Activated T-cell treated with anti-CD3 and anti-CD28 coated beads for 4 hours (primary cell): ENCODE measurements at regions not wholly inside any gene's neighbourhood (a gene's known extent, or its start where the extent isn't known, plus 50 kb on each side); places are given as distances from the start of the nearest gene placed in this dataset.
"Not testable (repeated sequence)": the region's sequence is repeated elsewhere in the genome, so short reads cannot be mapped to it uniquely, and the experiment has no call there.

Source experiments
- DNase-seq: peaks from one replicate; pipeline ENCODE4 v3.0.0-alpha.2; 2020

- DNase-seq, result not testable (repeated sequence)
Measured at GRCh38 chr14:105663818-105664596, 137.6 kb downstream of the TMEM121 start.

GRCh38 chr14:105664691-105665090 is 138.3 kb downstream of the TMEM121 start:
- DNase-seq, result no peak

DNA sequence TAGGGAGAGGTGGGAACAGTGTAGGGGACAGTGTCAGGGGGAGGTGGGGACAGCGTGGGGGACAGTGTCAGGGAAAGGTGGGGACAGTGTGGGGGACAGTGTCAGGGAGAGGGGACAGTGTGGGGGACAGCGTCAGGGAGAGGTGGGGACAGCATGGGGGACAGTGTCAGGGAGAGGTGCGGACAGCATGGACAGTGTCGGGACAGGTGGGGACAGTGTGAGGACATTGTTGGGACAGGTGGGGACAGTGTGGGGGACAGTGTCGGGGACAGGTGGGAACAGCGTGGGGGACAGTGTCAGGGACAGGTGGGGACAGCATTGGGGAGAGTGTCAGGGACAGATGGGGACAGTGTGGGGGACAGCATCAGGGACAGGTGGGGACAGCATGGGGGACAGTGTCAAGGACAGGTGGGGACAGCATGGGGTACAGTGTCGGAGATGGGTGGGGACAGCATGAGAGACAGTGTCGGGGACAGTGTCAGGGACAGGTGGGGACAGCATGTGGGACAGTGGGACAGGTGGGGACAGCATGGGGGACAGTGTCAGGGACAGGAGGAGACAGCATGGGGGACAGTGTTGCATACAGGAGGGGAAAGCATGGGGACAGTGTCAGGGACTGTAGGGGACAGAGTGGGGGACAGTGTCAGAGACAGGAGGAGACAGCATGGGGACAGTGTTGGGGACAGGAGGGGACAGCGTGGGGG is 139.0 kb downstream of the TMEM121 start:
- DNase-seq, result no peak

DNA sequence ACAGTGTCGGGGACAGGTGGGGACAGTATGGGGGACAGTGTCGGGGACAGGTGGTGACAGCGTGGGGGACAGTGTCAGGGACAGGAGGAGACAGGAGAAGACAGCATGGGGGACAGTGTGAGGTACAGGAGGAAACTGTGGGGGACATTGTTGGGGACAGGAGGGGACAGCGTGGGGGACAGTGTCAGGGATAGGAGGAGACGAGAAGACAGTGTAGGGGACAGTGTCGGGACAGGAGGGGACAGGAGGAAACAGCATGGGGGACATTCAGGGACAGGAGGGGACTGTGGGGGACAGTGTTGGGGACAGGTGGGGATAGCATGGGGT is 139.5 kb downstream of the TMEM121 start:
- DNase-seq, result no peak

DNA sequence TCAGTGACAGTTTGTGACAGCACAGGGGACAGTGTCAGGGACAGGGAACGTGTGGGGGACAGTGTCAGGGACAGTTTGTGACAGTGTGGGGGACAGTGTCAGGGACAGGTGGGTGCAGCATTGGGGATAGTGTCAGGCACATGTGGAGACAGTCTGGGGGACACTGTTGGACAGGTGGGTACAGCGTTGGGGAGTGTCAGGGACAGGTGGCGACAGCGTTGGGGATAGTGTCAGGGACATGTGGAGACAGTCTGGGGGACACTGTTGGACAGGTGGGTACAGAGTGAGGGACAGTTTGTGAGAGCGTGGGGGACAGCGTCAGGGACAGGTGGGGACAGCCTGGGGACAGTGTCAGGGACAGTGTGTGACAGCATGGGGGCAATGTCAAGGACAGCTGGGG is 140.0 kb downstream of the TMEM121 start:
- no peak for DNase-seq

- DNase-seq, result not testable (repeated sequence)
Measured at GRCh38 chr14:105666991-105667662, 140.7 kb downstream of the TMEM121 start.

DNA sequence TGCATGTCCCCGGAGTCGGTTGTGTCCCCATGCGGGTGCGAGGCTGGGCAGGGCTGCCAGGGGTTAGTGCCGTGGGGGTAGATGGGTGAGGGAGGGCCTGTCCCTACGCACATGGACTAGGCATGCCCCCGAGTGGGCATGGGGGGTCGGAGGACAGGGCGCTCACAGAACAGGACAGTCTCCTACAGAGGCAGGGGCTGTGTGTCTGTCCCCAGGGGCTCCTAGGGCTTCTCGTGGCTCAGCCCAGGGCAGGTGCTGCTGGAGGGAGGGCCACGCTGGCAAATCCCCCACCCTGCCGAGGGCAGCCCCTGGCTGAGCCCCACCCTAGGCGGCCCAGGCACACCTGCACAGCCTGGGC is 141.3 kb downstream of the TMEM121 start:
- DNase-seq, result not testable (repeated sequence)

DNA sequence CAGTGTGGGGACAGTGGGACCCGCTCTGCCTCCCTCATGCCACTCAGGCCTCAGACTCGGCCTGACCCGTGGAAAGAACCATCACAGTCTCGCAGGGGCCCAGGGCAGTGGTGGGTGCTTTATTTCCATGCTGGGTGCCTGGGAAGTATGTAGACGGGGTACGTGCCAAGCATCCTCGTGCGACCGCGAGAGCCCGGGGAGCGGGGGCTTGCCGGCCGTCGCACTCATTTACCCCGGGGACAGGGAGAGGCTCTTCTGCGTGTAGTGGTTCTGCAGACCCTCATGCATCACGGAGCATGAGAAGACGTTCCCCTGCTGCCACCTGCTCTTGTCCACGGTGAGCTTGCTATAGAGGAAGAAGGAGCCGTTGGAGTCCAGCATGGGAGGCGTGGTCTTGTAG is 141.6 kb downstream of the TMEM121 start:
- DNase-seq, result not testable (repeated sequence)

DNA sequence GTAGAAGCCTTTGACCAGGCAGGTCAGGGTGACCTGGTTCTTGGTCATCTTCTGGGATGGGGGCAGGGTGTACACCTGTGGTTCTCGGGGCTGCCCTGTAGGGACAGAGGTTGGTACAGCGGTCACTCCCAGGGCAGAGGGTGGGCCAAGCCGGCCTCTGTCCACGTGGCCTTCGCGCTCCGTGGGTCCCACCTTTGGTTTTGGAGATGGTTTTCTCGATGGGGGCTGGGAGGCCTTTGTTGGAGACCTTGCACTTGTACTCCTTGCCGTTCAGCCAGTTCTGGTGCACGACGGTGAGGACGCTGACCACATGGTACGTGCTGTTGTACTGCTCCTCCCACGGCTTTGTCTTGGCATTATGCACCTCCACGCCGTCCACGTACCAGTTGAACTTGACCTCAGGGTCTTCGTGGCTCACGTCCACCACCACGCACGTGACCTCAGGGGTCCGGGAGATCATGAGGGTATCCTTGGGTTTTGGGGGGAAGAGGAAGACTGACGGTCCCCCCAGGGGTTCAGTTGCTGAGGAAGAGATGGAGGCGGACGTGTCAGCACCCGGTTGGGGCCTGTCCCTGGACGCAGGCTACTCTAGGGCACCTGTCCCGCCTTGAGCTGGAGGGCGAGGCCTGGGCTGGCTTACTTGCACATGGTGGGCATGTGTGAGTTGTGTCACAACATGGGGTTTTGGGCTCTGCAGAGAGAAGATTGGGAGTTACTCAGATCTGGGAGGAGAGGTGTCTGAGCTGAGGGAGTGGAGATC is 142.3 kb downstream of the TMEM121 start:
- DNase-seq, result not testable (repeated sequence)

GRCh38 chr14:105669231-105669610 is 142.8 kb downstream of the TMEM121 start:
- DNase-seq, result not testable (repeated sequence)

DNA sequence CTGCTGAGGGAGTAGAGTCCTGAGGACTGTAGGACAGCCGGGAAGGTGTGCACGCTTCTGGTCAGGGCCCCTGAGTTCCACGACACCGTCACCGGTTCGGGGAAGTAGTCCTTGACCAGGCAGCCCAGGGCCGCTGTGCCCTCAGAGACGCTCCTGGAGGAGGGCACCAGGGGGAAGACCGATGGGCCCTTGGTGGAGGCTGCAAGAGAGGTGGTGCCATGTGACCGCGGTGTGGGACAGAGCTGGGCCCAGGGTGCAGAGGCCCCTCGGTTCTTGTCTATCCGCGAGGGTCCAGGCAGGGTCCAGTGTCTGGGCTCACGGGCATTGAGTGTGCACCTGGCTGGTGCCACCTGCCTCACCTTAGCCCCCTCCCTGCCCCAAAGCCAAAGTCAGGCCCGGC is 143.3 kb downstream of the TMEM121 start:
- DNase-seq, result not testable (repeated sequence)

DNA sequence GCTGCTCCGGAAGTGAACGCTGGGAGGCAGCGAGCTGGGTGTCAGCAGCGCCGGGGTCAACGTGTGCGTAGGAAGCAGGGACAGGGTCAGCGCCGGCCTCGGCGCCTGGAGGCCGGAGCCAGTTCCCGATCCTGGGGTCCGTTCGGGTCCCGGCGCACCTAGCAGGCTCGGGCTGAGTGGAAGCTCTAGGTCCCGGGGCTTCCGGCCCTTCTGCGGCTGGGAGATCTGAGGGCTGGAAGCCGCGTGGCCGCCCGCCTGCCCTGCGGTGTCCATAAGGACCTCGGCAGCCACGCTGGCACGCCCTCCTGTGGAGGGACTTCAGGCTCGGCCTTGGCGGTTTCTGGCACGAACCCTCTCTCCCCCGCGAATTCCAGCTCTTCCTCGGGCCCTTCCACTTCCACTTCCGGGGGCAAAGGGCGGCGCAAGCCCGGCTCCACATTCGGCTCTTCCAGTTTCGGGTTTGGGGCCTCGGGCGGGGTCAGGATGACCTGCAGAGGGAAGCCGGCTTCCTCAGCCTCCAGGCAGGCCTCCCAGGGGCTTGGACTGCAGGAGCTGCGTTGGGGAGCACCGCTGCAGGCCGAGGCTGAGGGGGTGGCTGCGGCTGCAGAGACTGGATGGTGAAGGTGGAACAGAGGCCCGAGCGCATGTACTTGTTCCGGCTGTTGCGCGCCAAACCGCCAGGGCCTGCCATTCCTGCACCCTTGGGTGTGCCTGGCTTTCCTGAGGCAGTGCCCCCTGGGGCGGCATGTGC is 146.2 kb downstream of the TMEM121 start:
- not testable (repeated sequence) for DNase-seq

GRCh38 chr14:105675433-105675832 is 149.1 kb downstream of the TMEM121 start:
- not testable (repeated sequence) for DNase-seq

- DNase-seq, result not testable (repeated sequence)
Measured at GRCh38 chr14:105675905-105676670, 149.7 kb downstream of the TMEM121 start.

GRCh38 chr14:105678057-105678456 is 151.7 kb downstream of the TMEM121 start:
- DNase-seq, result not testable (repeated sequence)

DNA sequence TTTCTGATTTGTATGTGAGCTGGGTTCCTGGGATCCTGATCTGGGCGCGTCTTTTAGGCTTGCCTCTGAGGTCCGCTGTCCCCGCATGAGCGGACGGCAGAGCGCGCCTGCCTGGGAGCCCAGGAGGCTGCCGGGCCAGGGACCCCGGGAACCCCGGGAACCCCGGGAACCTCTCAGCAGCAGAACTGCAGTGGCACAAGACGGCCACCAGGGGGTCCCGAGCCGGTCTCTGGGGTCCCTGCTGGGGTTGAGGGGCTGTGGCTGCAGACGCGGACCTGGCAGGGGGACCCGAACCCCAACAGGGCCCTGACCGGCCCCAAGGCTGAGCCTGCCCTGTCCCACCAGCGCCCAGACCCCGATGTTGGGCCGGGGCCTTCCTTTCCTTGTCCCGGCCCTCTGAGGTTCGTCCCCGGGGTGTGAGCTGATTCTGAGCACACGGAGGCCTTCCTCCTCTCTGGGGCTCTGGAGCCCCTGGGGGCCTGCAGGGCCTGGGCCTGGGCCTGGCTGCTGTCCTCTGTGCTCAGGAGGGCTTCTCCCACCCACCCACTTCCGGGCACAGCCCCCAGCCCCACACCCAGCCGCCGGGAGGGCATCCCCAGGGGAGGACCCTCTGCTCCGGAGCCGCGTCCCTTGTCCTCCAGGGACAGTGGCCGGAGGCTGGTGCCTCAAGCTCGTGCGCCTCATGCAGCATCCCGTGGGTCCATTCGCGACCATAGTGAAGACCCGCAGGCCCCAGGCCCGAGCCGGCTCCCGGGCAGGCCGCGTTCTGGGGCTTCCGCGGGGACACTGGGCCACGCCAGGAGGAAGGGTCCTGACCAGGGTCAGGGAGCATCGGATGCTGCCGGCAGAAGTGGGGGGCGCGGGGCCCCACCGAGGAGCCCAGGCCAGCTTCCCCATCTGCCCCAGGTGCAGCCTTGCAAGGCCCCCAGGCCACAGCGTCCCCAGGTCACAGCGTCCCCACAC is 152.9 kb downstream of the TMEM121 start:
- not testable (repeated sequence) for DNase-seq

DNA sequence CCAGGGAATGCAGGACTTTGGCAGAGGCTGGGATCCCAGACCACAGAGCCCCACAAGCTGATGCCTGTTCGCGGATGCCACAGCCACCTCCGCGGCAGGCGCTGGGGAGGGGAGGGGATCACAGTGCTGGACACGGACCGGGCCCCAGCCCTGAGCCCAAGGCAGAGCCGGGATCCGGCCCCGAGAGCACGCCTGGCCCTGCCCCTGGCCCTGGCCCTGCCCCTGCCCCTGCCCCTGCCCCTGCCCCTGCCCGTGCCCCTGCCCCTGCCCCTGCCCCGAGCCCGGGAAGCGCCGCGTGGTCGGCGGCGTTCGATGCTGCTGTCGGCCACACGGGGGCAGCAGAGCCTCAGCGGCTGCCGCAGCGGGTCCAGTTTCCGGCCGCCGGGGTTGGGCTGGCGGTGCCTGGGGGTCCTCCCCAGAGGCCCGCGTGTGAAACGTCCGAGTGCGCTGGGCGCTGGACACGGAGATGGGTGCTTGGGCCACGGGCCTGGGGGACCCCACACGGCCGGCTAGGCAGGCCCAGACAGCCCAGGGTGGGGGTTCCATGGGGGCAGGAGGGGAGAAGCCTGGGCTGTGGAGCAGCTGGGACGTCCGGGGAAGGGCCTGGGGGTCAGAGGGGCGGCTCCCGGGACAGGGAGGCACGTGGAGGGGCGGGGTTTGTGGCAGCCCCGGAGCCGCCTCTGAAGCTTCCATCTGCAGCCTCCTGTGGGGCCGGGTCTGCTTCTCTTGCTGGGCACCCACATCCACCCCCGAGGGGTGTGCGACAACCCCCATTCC is 153.8 kb downstream of the TMEM121 start:
- peak; percentile 9 for DNase-seq

- not testable (repeated sequence) for DNase-seq
Measured at GRCh38 chr14:105680736-105681098, 154.3 kb downstream of the TMEM121 start.

DNA sequence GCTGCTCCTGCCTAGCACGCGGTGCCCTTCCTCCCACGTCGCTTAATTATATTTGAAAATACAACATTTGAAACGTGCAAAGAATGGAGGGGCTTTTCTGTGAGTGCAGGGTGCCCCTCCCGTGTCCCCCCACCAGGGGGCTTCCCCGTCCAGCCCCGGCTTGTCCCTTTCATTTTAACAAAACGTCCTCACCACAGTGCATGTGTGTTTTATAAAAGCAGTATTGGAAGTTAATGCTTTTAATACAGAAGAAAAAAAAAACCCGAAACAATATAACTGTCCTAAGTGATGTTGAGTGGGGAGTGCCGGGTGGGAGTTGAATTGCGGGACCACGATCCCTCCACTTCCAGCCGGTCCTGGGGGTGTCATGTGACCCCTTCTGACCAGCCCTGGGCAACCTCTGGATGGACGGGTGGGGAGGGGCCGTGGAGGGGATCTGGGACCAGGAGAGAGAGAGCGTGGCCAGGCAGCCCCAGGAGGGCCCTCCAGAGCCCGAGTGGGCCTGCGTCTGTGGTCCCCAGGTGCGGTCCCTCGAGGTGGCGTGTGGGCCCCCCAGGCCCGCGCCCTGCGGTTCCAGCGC is 155.3 kb downstream of the TMEM121 start:
- not testable (repeated sequence) for DNase-seq
